ENCODE measurements at regions not wholly inside any gene's neighbourhood (a gene's known extent, or its start where the extent isn't known, plus 50 kb on each side); places are given as distances from the start of the nearest gene placed in this dataset.

DNA sequence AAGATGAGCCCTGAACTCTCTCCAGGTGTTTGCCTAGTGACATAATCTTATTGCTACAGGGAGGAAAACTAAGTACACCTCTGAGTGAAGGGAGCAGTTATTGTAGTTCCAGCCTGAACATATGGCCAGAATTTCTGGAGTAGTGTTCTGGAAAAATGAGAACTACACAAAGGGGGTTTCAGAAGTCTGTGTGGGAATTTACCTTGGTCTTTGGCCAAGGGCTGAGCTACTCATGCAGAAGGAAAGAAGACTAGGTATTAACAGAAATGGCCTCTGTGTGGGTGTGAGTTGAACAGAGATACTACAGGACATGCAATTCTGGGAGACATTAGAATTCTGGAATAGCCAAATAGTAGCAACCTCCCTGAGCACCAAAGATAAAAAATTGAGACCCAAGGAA is 1009.7 kb upstream of the GJE1 start:
- no peaks in the 10 kb centered on the region for H4K20me1 ChIP-seq (ENCODE audit: insufficient read depth, low read length)
- no peak overlapping the region for H2AFZ ChIP-seq (ENCODE audit: low read length)
- no peaks in the 10 kb centered on the region for H3F3A ChIP-seq (ENCODE audit: insufficient read depth, low read length)
- no peaks in the 10 kb centered on the region for H3K27me3 ChIP-seq (ENCODE audit: insufficient read depth, low read length)
- H3K79me2 ChIP-seq (ENCODE audit: insufficient read depth, low read length): no peaks in the 10 kb centered on the region
- H3K27ac ChIP-seq (ENCODE audit: low read depth, low read length, poor library complexity, severe bottlenecking): no peak overlapping the region
- H3K4me1 ChIP-seq (ENCODE audit: insufficient read depth, low read length, severe bottlenecking): peaks cover 22% of the 10 kb centered on the region
- no peak overlapping the region for H3K9ac ChIP-seq (ENCODE audit: low read length)
- H3K36me3 ChIP-seq (ENCODE audit: insufficient read depth, low read length): no peaks in the 10 kb centered on the region
- no peaks in the 10 kb centered on the region; the same call in 1 of the 2 replicates for H3K9me2 ChIP-seq (ENCODE audit: low read depth, low read length)
- no peak overlapping the region for H3K4me3 ChIP-seq (ENCODE audit: low read depth, low read length, poor library complexity, severe bottlenecking)
- TF ChIP-seq EZH2 (IDR thresholded peaks at IDR 0.05; ENCODE audit: borderline replicate concordance, low read length): no peak
- TF ChIP-seq, protein P1, sequence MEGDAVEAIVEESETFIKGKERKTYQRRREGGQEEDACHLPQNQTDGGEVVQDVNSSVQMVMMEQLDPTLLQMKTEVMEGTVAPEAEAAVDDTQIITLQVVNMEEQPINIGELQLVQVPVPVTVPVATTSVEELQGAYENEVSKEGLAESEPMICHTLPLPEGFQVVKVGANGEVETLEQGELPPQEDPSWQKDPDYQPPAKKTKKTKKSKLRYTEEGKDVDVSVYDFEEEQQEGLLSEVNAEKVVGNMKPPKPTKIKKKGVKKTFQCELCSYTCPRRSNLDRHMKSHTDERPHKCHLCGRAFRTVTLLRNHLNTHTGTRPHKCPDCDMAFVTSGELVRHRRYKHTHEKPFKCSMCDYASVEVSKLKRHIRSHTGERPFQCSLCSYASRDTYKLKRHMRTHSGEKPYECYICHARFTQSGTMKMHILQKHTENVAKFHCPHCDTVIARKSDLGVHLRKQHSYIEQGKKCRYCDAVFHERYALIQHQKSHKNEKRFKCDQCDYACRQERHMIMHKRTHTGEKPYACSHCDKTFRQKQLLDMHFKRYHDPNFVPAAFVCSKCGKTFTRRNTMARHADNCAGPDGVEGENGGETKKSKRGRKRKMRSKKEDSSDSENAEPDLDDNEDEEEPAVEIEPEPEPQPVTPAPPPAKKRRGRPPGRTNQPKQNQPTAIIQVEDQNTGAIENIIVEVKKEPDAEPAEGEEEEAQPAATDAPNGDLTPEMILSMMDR (IDR thresholded peaks at IDR 0.05; ENCODE audit: low read length): no peak
- H3K4me2 ChIP-seq (ENCODE audit: low read length): no peak overlapping the region
- peaks cover 5% of the 10 kb centered on the region; the same call in 1 of the 2 replicates for H3K9me3 ChIP-seq (ENCODE audit: low read length)

DNA sequence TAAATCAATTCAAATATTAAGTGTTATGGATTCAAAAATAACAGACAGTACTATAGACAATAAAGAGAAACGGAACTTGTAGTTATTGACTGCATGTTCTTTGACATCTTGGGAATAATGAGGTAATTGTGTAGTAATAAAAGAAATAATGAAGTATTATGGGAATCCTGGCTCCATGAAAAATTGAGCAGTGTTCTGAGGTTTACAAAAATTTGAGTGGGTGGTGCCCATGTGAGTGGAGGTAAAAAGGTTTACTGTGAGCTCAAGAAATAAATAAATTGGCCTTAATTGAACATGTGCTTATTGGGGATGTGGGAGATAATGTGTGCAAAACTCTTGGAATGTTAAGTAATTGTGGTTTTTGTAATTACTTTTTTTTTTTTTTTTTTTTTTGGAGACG is 1013.7 kb upstream of the GJE1 start:
- H2AFZ ChIP-seq (ENCODE audit: low read length): no peak overlapping the region
- H3K79me2 ChIP-seq (ENCODE audit: insufficient read depth, low read length): no peaks in the 10 kb centered on the region
- H3K9me2 ChIP-seq (ENCODE audit: low read depth, low read length): no peaks in the 10 kb centered on the region; the same call in 1 of the 2 replicates
- H3K4me2 ChIP-seq (ENCODE audit: low read length): no peak overlapping the region
- H3K9ac ChIP-seq (ENCODE audit: low read length): no peak overlapping the region
- H3K4me3 ChIP-seq (ENCODE audit: low read depth, low read length, poor library complexity, severe bottlenecking): no peak overlapping the region
- peaks cover 5% of the 10 kb centered on the region; the same call in 1 of the 2 replicates for H3K9me3 ChIP-seq (ENCODE audit: low read length)
- TF ChIP-seq, protein P1 (IDR thresholded peaks at IDR 0.05; ENCODE audit: low read length): no peak
- TF ChIP-seq EZH2 (IDR thresholded peaks at IDR 0.05; ENCODE audit: borderline replicate concordance, low read length): no peak
- no peaks in the 10 kb centered on the region for H4K20me1 ChIP-seq (ENCODE audit: insufficient read depth, low read length)
- no peaks in the 10 kb centered on the region for H3K27me3 ChIP-seq (ENCODE audit: insufficient read depth, low read length)
- no peaks in the 10 kb centered on the region for H3F3A ChIP-seq (ENCODE audit: insufficient read depth, low read length)
- peaks cover 9% of the 10 kb centered on the region for H3K4me1 ChIP-seq (ENCODE audit: insufficient read depth, low read length, severe bottlenecking)
- no peak overlapping the region for H3K27ac ChIP-seq (ENCODE audit: low read depth, low read length, poor library complexity, severe bottlenecking)
- no peaks in the 10 kb centered on the region for H3K36me3 ChIP-seq (ENCODE audit: insufficient read depth, low read length)

DNA sequence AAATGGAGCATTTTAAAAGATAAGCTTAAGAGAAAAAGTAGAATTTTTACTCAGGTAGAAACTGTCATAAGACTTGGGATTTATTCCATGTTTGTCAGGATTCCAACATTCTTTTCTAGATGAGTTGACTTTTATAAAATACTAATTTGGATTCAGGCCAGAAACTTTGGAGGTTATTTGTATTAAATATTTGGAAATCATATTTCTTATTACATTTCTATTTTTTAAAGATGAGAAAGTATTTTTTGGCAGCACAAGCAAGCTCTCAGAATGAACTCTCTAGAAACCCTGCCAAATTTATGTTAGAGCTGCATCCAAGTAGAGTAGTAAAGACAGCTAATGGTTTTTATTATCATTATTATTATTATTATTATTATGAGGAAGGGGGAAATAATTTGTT is 1014.9 kb upstream of the GJE1 start:
- no peak overlapping the region for H3K9ac ChIP-seq (ENCODE audit: low read length)
- H4K20me1 ChIP-seq (ENCODE audit: insufficient read depth, low read length): no peaks in the 10 kb centered on the region
- H2AFZ ChIP-seq (ENCODE audit: low read length): no peak overlapping the region
- peaks cover 5% of the 10 kb centered on the region; the same call in 1 of the 2 replicates for H3K9me3 ChIP-seq (ENCODE audit: low read length)
- no peaks in the 10 kb centered on the region for H3K4me1 ChIP-seq (ENCODE audit: insufficient read depth, low read length, severe bottlenecking)
- TF ChIP-seq, protein P1 (IDR thresholded peaks at IDR 0.05; ENCODE audit: low read length): no peak
- no peak for TF ChIP-seq EZH2 (IDR thresholded peaks at IDR 0.05; ENCODE audit: borderline replicate concordance, low read length)
- H3K27me3 ChIP-seq (ENCODE audit: insufficient read depth, low read length): no peaks in the 10 kb centered on the region
- H3K4me2 ChIP-seq (ENCODE audit: low read length): no peak overlapping the region
- H3F3A ChIP-seq (ENCODE audit: insufficient read depth, low read length): no peaks in the 10 kb centered on the region
- no peaks in the 10 kb centered on the region for H3K36me3 ChIP-seq (ENCODE audit: insufficient read depth, low read length)
- H3K9me2 ChIP-seq (ENCODE audit: low read depth, low read length): no peaks in the 10 kb centered on the region; the same call in 1 of the 2 replicates
- no peaks in the 10 kb centered on the region for H3K79me2 ChIP-seq (ENCODE audit: insufficient read depth, low read length)
- no peak overlapping the region for H3K27ac ChIP-seq (ENCODE audit: low read depth, low read length, poor library complexity, severe bottlenecking)
- H3K4me3 ChIP-seq (ENCODE audit: low read depth, low read length, poor library complexity, severe bottlenecking): no peak overlapping the region
